H1 (cell line): ENCODE measurements at regions not wholly inside any gene's neighbourhood (a gene's known extent, or its start where the extent isn't known, plus 50 kb on each side); places are given as distances from the start of the nearest gene placed in this dataset.

Experiments
- EZH2 ChIP-seq: fragments of 200-600 bp; sonication (generic); IDR thresholded peaks from 2 replicates; pipeline ENCODE4 v1.7.1; 2012; ENCODE audit warnings: low read depth, mild to moderate bottlenecking, moderate library complexity, low read length, inconsistent platforms; ENCODE audit not compliant: severe bottlenecking
- HDAC6 ChIP-seq: IDR thresholded peaks from one replicate; pipeline ENCODE4 v1.7.1; 2012; ENCODE audit warnings: low read depth, mild to moderate bottlenecking, inconsistent platforms, low read length, moderate library complexity
- JUN ChIP-seq: IDR thresholded peaks from 2 replicates; pipeline ENCODE4 v1.6.1; 2011; ENCODE audit warnings: low read depth, mild to moderate bottlenecking, improper control_type of control experiment, low read length
- POLR2A ChIP-seq, 2 experiments: IDR thresholded peaks; 1 replicate in 1 of 2; 2 replicates in 1 of 2; pipeline ENCODE4 v1.6.1; 2011; ENCODE audit warnings: low read depth in 2 of 2, low read length in 2 of 2, mild to moderate bottlenecking in 2 of 2; ENCODE audit errors: control extremely low read depth in 1 of 2
- POLR2AphosphoS5 ChIP-seq: IDR thresholded peaks from 2 replicates; pipeline ENCODE4 v1.6.1; 2011; ENCODE audit warnings: low read depth, low read length
- RFX5 ChIP-seq: IDR thresholded peaks from 2 replicates; pipeline ENCODE4 v1.6.1; 2011; ENCODE audit warnings: low read depth, low read length, improper control_type of control experiment, borderline replicate concordance
- SP1 ChIP-seq: IDR thresholded peaks from 2 replicates; pipeline ENCODE4 v1.6.1; 2011; ENCODE audit warnings: low read depth, low read length
- TAF1 ChIP-seq: IDR thresholded peaks from 2 replicates; pipeline ENCODE4 v1.6.1; 2011; ENCODE audit warnings: mild to moderate bottlenecking, low read depth, low read length
- YY1 ChIP-seq: IDR thresholded peaks from 2 replicates; pipeline ENCODE4 v1.6.1; 2011; ENCODE audit warnings: low read depth, mild to moderate bottlenecking, low read length
- ZNF274 ChIP-seq: IDR thresholded peaks from 2 replicates; pipeline ENCODE4 v1.7.0; 2012; ENCODE audit warnings: low read length, borderline replicate concordance; ENCODE audit errors: extremely low read depth
- TF ChIP-seq, protein P1 (sequence below), 3 experiments: IDR thresholded peaks; 1 replicate in 2 of 3; 2 replicates in 1 of 3; pipeline versions ENCODE4 v1.5.1 to v1.6.1; 2011; ENCODE audit warnings: low read length in 3 of 3, mild to moderate bottlenecking in 3 of 3, inconsistent platforms in 2 of 3, low read depth in 1 of 3, moderate library complexity in 1 of 3; ENCODE audit not compliant: insufficient read depth in 1 of 3; ENCODE audit errors: control extremely low read depth in 1 of 3

DNA sequence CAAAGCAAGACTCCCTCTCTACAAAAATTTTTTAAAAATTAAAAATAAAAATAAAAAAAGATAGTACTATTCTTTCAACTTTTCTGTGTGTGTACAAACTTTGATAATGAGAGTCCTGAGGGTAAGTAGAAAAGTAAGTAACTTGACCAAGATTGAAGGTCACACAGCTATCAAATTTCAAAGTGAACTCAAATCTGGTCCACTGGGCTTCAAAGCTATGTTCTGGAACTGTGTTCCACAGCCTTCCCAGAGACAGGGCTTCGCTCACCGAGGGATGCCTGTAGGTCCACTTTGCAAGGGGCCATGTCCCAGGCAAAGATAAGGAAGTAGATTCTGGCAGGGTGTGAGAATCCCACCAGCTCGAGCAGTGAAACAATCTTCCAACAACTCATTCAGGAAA lies 56.3 kb upstream of the TNRC6A start:
- no peak for TF ChIP-seq EZH2
- no peak for TF ChIP-seq ZNF274
- TF ChIP-seq, protein P1, sequence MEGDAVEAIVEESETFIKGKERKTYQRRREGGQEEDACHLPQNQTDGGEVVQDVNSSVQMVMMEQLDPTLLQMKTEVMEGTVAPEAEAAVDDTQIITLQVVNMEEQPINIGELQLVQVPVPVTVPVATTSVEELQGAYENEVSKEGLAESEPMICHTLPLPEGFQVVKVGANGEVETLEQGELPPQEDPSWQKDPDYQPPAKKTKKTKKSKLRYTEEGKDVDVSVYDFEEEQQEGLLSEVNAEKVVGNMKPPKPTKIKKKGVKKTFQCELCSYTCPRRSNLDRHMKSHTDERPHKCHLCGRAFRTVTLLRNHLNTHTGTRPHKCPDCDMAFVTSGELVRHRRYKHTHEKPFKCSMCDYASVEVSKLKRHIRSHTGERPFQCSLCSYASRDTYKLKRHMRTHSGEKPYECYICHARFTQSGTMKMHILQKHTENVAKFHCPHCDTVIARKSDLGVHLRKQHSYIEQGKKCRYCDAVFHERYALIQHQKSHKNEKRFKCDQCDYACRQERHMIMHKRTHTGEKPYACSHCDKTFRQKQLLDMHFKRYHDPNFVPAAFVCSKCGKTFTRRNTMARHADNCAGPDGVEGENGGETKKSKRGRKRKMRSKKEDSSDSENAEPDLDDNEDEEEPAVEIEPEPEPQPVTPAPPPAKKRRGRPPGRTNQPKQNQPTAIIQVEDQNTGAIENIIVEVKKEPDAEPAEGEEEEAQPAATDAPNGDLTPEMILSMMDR (IDR thresholded peaks at IDR 0.05; ENCODE audit: control extremely low read depth in 1 of 3, insufficient read depth in 1 of 3, low read depth in 1 of 3, low read length in 3 of 3) = no peak
- TF ChIP-seq POLR2AphosphoS5 = no peak
- TF ChIP-seq POLR2A (IDR thresholded peaks at IDR 0.05; ENCODE audit: control extremely low read depth in 1 of 2, low read depth in 2 of 2, low read length in 2 of 2) = no peak
- TF ChIP-seq TAF1 = no peak
- no peak for TF ChIP-seq YY1
- no peak for TF ChIP-seq JUN
- TF ChIP-seq HDAC6 = no peak
- TF ChIP-seq SP1 = no peak
- no peak for TF ChIP-seq RFX5
